HG02798 (cell line): ENCODE measurements at regions not wholly inside any gene's neighbourhood (a gene's known extent, or its start where the extent isn't known, plus 50 kb on each side); places are given as distances from the start of the nearest gene placed in this dataset.

ENCODE experiments used
- ATAC-seq: cut with Tn5 transposase; IDR thresholded peaks from one replicate; pipeline ENCODE4 v1.9.1; 2021; ENCODE audit warnings: mild to moderate bottlenecking; ENCODE audit not compliant: unreplicated experiment, poor library complexity

GRCh38 chr12:13843841-13844240 is 137.6 kb downstream of the GRIN2B start:
- ATAC-seq, result no peak

DNA sequence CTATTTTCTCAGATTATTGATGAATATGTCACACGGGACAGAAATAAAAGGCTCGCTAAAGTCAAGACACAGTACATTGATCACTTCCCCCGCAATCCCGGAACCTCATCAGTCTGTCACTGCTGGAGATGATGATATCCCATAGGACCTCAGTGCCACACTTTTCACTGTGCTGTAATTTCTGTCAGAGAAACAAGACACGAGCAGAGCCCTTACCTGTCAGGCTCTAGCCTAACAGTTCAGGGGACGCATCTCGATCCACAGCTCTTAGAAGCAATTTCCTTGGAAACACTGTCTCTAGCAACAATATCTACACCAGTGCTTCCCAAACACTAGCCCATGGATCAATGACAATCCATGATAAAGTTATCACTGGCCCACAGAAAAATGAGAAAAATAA is 140.0 kb downstream of the GRIN2B start:
- no peak for ATAC-seq

GRCh38 chr12:13839365-13840336 is 141.8 kb downstream of the GRIN2B start:
- no peak for ATAC-seq

DNA sequence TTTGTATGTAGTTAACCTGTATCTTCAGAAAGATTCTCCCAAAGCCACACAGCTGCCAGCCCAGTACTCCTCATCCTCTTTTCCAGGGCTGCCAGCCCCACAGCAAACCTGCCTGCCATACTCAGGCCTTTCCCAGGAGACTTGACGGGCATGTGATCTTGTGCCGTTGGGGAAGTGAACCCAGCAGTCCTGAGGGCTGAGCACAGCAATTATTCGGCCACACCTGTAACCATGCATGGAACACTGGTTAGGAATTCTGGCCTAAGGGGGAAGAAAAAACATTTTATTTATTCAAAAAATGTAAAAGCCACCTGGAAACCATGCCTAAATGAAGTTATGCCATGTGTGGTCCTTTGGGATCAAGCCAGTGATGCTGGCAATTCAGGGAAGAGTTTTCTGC is 145.3 kb downstream of the GRIN2B start:
- no peak for ATAC-seq

DNA sequence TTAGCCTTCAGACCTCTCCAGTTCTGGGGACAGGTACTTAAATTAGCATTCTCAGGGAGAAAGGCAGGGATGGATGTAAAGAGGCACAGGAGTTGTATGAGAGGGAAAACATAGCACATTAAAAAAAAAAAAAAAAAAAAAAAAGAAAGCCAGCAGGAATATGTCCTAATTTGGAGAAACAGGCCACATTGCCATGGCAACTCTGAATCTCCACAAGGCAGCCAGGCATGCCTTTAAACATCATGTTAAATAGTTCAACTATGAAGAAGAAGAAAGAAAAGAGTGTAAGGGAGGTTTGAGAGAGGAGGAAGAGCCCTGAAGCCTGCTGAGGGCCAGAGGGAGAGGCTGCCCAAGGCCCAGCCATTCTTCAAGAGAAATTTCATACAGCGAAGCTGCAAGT is 145.8 kb downstream of the GRIN2B start:
- no peak for ATAC-seq

GRCh38 chr12:13834241-13834640 is 147.2 kb downstream of the GRIN2B start:
- ATAC-seq, result no peak

GRCh38 chr12:13817131-13817530 is 164.3 kb downstream of the GRIN2B start:
- no peak for ATAC-seq

DNA sequence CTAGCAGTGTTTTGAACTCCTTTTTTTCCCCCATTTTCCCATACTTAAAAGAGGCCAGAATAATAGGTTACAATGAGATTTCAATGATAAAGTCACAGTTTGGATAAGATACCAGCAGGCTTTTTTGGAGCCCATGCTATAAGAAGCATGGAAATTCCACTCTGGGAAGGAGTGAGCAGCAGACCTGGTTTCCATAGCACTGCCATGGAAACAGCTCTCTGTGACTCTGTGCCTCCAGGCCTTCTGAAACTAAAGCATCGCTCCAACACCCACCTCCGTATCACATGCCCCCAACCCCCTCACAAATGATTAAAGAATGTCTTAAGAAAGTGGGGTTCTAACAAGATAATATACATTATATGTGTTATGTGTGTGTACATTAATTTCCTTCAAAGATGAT is 165.0 kb downstream of the GRIN2B start:
- no peak for ATAC-seq

DNA sequence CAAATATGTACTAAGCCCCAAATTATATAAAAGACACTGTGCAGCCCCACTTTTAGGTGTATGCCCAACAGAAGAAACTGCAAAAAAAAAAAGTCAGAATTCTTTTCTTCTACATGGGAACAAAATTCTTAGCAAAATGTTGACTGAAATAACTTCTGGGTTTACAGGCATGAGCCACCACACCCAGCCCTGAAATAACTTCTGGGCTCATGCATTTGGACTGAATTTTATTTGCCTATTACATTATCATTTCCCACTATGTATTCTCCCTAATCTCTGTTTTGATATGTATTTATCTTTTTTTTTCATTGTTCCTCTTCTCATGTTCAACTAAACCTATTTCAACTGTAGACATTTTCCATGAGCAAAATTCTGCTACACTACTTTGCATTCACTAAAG is 169.2 kb downstream of the GRIN2B start:
- no peak for ATAC-seq

DNA sequence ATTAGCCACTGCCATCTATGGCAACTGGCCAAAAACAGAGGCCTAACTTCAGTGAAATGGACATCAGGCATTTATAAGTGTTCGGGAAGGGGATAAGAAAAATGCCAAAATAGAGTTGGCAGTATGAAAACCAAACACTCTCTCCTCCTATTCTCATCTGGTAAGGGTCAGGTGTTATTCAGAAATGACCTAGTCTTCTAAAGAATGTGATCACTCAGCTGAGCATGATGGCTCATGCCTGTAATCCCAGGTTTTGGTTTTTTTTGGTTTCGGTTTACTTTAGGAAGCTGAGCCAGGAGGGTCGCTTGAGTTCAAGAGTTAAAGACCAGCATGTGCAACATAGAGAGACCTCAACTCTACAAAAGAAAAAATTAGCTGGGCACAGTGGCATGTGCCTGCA is 170.3 kb downstream of the GRIN2B start:
- ATAC-seq, result no peak

DNA sequence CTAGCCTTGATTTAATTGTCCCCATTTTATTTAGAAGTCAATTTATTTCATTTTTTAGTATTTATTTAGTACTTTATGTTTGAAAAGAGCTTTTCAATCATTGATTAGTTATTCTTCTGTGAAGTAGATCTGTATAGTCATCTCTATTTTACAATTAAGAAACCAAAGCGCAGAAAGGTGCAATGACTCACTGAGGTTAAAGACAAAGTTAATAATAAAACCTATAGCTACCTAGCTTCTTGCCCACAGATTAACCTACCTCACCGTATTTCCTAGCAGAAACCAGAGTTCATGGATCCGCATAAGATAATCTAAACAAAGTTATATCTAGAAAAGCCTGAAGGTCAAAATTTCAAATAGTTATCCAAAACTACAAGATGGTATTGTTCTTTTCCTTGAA is 176.4 kb downstream of the GRIN2B start:
- ATAC-seq, result no peak

GRCh38 chr12:13801543-13801942 is 179.9 kb downstream of the GRIN2B start:
- ATAC-seq, result no peak

DNA sequence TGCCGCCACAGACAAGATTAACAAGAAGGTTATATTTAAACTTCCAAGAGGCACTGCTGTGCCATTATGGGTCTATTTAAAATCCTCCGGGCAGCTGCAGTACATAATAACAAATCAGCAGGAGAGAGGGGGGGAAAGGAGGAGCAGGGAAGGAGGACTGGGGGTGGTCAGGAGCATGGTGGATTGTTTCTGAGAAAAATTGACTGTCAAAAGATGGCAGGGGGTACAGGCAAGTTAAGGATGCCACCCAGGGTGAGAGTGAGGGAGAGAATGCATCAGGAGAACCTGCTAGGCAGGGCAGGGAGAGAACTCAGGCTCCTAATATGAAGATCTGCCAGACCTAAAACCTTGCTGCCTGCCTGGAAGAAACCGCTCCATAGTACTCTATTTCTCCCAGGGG is 181.8 kb downstream of the GRIN2B start:
- ATAC-seq, result no peak

GRCh38 chr12:13798162-13798561 is 183.2 kb downstream of the GRIN2B start:
- ATAC-seq, result no peak

GRCh38 chr12:13794706-13795105 is 186.7 kb downstream of the GRIN2B start:
- no peak for ATAC-seq

GRCh38 chr12:13790317-13790716 is 191.1 kb downstream of the GRIN2B start:
- no peak for ATAC-seq

DNA sequence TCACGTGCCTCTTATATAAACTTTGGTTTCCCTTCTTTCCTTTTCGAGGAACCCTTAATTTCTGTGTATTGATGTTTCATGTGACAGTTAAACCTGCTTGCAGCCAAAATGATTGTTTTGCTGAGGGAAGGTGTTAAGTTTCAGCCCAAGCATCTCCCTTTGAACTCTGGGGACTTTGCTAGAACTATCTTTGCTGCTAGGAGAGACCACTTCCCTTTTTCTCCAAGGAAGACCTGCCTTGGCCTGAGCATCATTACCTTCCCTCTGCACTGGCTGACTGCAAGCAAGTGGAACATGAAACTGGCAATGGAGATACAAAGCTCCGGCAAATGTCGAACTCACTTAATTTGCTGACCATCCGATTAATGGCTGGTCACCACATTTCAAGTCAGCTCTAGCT is 192.8 kb downstream of the GRIN2B start:
- no peak for ATAC-seq

- no peak for ATAC-seq
Measured at GRCh38 chr12:13786646-13787045, 194.8 kb downstream of the GRIN2B start.

DNA sequence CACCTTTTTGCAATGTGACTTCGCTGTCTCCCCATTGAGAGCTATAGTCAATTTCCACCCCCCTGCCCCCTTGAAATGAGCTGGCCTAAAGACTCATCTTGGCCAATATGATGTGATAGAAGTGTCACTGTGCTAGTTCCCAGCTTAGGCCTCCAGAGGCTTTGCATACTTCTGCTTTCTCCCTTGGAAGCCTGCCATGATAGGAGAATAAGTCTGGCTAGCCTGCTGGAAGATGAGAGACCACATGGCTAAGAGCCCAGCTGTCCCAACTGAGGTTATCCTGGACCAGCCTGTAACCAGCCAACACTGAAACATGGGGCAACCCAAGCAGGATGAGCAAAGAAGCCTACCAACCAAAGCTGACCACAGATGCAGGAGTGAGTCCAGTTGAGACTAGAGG is 196.9 kb downstream of the GRIN2B start:
- ATAC-seq, result no peak

DNA sequence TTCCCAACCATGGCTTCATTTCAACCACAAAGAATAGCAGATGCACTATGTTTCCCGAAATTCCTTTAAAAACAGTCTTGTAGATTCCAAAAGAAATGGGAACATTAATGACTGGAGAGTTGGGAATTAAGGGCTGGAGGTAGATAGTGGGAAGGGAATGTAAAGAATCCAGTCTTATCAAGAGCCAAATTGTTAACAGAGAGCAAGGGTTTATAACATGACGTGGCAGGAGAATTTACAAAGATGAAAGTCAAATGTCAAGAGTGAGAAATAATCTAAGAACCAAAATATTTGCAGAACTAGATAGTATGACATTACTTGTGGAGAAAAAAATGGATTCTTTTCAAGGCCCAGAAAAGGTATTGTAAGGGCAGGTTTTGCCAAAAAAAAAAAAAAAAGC is 200.9 kb downstream of the GRIN2B start:
- no peak for ATAC-seq

DNA sequence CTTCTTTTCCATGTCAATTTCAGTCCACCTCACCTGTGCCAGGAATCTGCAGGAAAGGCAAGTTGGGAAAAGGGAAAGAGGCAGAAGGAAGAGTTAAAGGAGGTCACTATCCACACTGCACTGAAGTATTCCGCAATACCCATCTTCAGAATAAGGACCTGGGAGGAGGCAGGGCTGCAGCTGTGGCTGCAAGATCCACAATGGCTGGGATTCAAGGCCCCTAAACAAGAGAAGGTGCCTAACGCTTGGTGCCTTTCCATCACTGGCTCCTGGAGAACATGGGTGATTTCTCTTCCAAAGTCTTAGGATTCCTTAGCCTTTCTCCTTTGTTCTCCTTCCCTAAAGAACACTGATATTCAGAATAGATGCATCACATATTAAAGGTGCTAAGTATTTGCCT is 204.0 kb downstream of the GRIN2B start:
- ATAC-seq, result no peak

DNA sequence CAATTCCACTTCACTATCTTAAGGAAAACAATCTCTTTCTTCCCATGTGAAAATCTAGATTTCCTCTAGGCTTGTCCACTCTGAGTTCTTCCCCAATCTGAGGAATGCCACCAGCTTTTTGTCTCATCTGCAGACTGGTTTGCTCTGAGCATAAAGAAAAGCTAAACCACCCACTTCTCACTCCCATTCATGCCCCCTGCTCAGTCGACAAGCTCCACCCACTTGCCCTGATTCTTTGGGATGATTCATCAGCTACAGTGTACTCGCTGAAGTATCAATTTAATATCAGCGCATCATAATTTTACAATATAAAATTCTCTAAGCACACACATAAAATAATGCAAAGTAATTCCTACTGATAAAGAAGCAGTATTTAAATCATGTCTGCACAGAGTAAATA is 209.1 kb downstream of the GRIN2B start:
- no peak for ATAC-seq
